ENCODE measurements at regions not wholly inside any gene's neighbourhood (a gene's known extent, or its start where the extent isn't known, plus 50 kb on each side); places are given as distances from the start of the nearest gene placed in this dataset.

GRCh38 chr3:117995842-117996437 is 1038.7 kb downstream of the IGSF11 start:
- TF ChIP-seq CTCF (IDR thresholded peaks at IDR 0.05; ENCODE audit: low read depth, low read length) (no peak), EZH2phosphoT487 (IDR thresholded peaks at IDR 0.05; ENCODE audit: low read depth) (no peak)

Measured in OCI-LY3 (cell line).